Thyroid gland (tissue), 4 donors: ENCODE measurements at regions not wholly inside any gene's neighbourhood (a gene's known extent, or its start where the extent isn't known, plus 50 kb on each side); places are given as distances from the start of the nearest gene placed in this dataset.

Experiments used
- CTCF ChIP-seq, 6 experiments: fragments of 200-600 bp in 3 of 6; fragments of 450-650 bp in 3 of 6; sonication (generic) in 3 of 6; IDR thresholded peaks; one replicate each; pipeline ENCODE4 v1.5.1; 2016 to 2019; ENCODE audit warnings: antibody characterized with exemption in 6 of 6, mild to moderate bottlenecking in 2 of 6, inconsistent platforms in 1 of 6, moderate library complexity in 1 of 6
- POLR2A ChIP-seq, 2 donors: fragments of 450-650 bp; IDR thresholded peaks; one replicate each; pipeline ENCODE4 v1.6.1; 2017; ENCODE audit warnings: antibody characterized with exemption in 2 of 2, mild to moderate bottlenecking in 2 of 2, moderate library complexity in 1 of 2

DNA sequence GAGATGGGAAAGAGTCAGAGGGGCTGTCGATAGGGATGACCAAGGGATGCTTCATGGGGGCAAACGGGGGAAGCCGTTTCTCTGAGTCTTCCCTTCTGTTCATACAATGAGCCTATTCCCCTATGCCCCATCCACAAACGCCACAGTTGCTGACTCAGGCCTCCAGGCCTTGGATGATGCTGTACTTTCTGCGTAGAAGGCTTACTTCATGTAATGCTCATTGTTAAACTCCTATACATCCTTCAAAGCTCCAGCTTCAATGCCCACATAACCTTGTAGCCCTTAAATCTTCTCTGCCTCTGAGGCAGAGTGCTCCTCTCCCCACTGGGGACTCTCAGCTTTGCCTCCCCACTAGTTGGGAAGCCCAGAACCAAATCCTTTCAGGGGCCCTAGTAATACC is 120.3 kb downstream of the PTPRS start:
- TF ChIP-seq POLR2A (IDR thresholded peaks at IDR 0.05): no peak
- no peak for TF ChIP-seq CTCF (IDR thresholded peaks at IDR 0.05)
